Stimulated activated naive CD8-positive, alpha-beta T cell treated with anti-CD3 and anti-CD28 coated beads, Interleukin-15, Interleukin-2, amounts not matched to agents 100 U/mL and 50 U/mL, for 24 hours (primary cell): ENCODE measurements at regions not wholly inside any gene's neighbourhood (a gene's known extent, or its start where the extent isn't known, plus 50 kb on each side); places are given as distances from the start of the nearest gene placed in this dataset.
"Not testable (repeated sequence)": the region's sequence is repeated elsewhere in the genome, so short reads cannot be mapped to it uniquely, and the experiment has no call there.

ENCODE experiments used
- ATAC-seq: fragments of 150-1000 bp; cut with Tn5 transposase; one replicate; pipeline ENCODE4 v1.10.0; 2021
- DNase-seq: peaks from one replicate; pipeline ENCODE4 v3.0.0; 2021

GRCh38 chr6:25181350-25181724 is 97.8 kb upstream of the CARMIL1 start:
- ATAC-seq (no peak), DNase-seq (no peak)

DNA sequence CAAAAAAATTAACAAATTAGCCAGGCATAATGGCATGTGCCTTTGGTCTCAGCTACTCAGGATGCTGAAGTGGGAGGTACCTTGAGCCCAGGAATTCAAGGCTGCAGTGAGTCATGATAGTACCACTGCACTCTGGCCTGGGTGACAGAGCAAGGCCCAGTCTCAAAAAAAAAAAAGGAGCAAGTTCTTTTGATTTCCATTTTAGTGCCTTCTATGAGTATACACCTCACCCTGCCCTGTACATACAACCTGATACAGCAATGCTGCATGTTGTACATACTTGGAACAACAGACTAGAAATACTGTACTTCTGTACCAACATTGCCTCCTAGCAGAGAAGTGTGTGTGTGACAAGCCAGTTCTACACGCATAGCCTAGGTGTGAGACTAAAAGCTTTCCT is 97.3 kb upstream of the CARMIL1 start:
- DNase-seq = no peak

GRCh38 chr6:25186919-25187318 is 92.3 kb upstream of the CARMIL1 start:
- DNase-seq = no peak
- no peak for ATAC-seq

More for the DNA sequence above, 97.3 kb upstream of the CARMIL1 start:
- ATAC-seq = peak; percentile 23

- ATAC-seq = no peak
Observed at GRCh38 chr6:25188232-25188631, 90.9 kb upstream of the CARMIL1 start.

GRCh38 chr6:25192590-25193459 is 86.3 kb upstream of the CARMIL1 start:
- no peak for DNase-seq
- ATAC-seq = no peak

More at GRCh38 chr6:25188232-25188631, 90.9 kb upstream of the CARMIL1 start:
- no peak for DNase-seq

GRCh38 chr6:25193460-25194171 is 85.6 kb upstream of the CARMIL1 start:
- ATAC-seq = no peak
- DNase-seq = no peak

GRCh38 chr6:25194172-25194678 is 84.9 kb upstream of the CARMIL1 start:
- DNase-seq = no peak

DNA sequence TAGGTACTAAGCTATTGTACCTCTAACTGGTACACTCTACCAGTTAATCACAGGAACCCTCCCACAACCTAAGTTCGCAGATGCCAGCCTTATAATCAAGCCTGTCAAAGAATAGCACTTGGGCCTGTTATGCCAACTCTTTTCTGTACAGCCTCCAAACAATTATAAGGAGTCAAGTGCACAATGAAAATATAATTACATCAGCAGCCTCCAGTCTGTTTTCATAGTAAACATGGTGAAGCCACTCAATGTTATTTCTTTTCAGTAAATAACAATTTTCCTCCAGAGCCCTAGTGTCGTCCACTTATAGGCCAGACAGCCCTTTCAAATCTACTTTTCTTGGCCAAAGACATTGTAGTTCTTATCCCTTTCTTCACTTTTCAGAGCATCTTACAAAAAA is 82.7 kb upstream of the CARMIL1 start:
- no peak for DNase-seq
- no peak for ATAC-seq

More at GRCh38 chr6:25194172-25194678, 84.9 kb upstream of the CARMIL1 start:
- ATAC-seq = no peak

GRCh38 chr6:25197111-25197510 is 82.1 kb upstream of the CARMIL1 start:
- no peak for DNase-seq
- ATAC-seq = no peak

- DNase-seq (no peak), ATAC-seq (no peak)
Observed at GRCh38 chr6:25199544-25199943, 79.6 kb upstream of the CARMIL1 start.

GRCh38 chr6:25202504-25202903 is 76.7 kb upstream of the CARMIL1 start:
- DNase-seq (no peak), ATAC-seq (no peak)

DNA sequence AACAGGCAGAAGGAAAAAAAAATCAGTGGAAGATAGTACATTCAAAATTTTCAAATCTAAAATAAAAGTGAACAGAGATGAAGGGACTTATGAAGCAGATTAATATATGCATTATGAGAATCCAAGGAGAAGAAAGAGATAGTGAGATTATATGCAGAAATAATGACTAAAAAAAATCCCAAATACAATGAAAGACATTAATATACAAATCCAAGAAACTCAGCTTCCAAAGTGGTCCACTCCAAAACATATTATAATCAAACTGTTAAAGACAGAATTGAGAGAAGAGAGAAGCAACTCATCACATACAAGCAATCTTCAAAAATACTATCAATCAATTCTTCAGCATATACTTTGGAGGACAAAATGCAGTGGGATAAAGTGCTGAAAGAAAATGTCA is 73.5 kb upstream of the CARMIL1 start:
- ATAC-seq (no peak), DNase-seq (no peak)

- ATAC-seq, DNase-seq: not testable (repeated sequence)
Observed at GRCh38 chr6:25207453-25208155, 71.6 kb upstream of the CARMIL1 start.

- ATAC-seq (no peak), DNase-seq (no peak)
Observed at GRCh38 chr6:25215881-25216280, 63.3 kb upstream of the CARMIL1 start.

- no peak for ATAC-seq
- no peak for DNase-seq
Observed at GRCh38 chr6:25217302-25217701, 61.9 kb upstream of the CARMIL1 start.

DNA sequence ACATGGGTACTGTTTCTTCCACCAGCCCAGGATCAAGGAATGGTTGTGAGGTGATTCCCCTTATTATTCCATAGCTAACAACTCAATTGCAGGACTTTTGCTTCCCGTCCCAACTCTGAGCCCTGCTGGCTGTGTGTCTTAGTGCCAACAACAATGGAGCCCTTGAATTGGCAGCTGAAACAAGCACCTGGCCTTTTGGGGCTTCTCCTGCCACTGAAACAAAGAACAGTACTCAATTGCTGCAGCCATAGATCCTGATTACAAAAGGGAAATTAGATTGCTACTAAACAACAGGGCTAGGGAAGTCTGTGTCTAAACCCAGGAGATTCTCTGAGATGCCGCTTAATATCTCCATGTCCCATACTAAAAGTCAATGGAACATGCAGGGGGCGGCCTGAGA is 61.3 kb upstream of the CARMIL1 start:
- DNase-seq (no peak), ATAC-seq (no peak)

- ATAC-seq (no peak), DNase-seq (no peak)
Observed at GRCh38 chr6:25218346-25218745, 60.8 kb upstream of the CARMIL1 start.

GRCh38 chr6:25219216-25219916 is 59.8 kb upstream of the CARMIL1 start:
- ATAC-seq = no peak

GRCh38 chr6:25219917-25220278 is 59.3 kb upstream of the CARMIL1 start:
- ATAC-seq (no peak), DNase-seq (no peak)

More at GRCh38 chr6:25219216-25219916, 59.8 kb upstream of the CARMIL1 start:
- DNase-seq = no peak

- ATAC-seq (no peak), DNase-seq (no peak)
Observed at GRCh38 chr6:25220857-25221256, 58.3 kb upstream of the CARMIL1 start.

DNA sequence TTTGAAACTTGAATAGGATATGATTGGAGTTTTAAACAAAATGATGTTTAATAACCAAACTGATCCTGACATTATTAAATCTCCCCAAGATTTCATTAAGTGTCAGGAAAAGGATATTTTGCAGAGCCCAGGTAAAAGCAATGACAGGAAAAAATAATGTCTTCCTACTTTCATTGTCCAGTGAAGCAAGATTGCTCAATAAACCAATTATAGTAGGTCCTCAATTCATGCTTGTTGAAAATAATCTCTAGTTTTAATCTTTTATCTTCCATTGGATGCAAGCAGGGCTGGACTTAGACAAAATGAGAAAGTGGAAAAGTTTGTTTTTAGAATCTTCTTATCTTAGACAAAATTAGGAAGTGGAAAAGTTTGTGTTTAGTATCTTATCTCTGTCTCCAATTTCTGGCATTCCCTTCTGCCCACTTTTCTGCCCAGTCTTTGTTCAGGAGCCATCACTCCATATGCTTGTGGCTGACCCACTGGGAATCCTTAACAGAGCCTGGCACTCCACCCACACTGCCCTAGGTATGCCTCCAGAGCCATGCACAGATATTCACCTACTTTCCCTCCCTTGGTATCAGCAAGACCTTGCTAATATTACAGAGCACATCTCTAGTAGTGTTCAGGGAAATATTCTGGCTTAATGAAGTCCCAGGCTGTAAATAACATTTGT is 57.0 kb upstream of the CARMIL1 start:
- no peak for ATAC-seq

More for the DNA sequence above, 57.0 kb upstream of the CARMIL1 start:
- no peak for DNase-seq
